Stimulated activated CD4-positive, alpha-beta T cell treated with anti-CD3 and anti-CD28 coated beads, Interleukin-12 subunit alpha, Interleukin-12 subunit beta, amount 100 ng/mL, for 48 hours (primary cell): ENCODE measurements at regions not wholly inside any gene's neighbourhood (a gene's known extent, or its start where the extent isn't known, plus 50 kb on each side); places are given as distances from the start of the nearest gene placed in this dataset.
A peak's percentile ranks its signal among the peaks of the same experiment; 100 is the strongest.

Experiments used
- DNase-seq, 3 donors: peaks; one replicate each; pipeline ENCODE4 v3.0.0-alpha.2; 2020; ENCODE audit warnings: low read depth in 2 of 3, low spot score in 1 of 3

DNA sequence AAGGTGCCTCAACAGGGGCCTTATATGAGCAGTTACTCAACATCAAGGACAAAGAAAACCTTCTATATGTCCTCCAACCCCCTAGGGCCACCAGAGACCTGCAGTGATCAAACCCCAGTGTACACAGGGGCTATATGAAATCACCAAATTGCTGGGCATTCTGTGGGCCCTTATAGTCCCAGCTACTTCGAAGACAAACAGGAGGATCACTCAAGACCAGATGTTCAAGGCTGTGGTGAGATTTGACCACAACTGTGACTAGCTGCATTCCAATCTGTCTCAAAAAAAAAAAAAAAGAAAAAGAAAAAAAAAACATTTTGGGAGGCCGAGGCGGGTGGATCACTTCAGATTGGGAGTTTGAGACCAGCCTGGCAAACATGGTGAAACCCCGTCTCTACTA, 51.0 kb upstream of the PRB2 start:
- DNase-seq = no peak

DNA sequence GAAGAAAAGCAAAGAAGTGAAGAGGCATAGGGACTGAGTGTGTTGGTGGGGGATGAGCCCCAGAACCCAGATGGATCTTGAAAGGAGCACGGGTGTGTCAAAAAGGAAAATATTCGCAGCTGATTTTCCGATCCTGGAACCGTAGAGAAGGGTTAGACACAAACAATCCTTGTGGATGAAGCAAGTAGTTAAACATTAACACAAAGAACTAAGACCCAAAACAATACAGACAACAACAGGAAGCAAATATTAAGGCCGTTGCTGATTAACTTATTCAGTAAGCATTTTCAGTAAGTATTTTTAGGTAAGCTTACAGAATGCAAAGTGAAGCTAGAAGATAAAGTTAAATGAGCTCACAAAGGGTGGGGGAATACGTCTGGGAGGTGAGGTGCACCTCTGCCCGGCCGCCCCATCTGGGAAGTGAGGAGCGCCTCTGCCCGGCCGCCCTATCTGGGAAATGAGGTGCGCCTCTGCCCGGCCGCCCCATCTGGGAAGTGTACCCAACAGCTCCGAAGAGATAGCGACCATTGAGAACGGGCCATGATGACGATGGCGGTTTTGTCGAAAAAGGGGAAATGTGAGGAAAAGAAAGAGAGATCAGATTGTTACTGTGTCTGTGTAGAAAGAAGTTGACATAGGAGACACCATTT, 62.8 kb upstream of the PRB2 start:
- no peak for DNase-seq

GRCh38 chr12:11460343-11461023, 65.1 kb upstream of the PRB2 start:
- DNase-seq = no peak

DNA sequence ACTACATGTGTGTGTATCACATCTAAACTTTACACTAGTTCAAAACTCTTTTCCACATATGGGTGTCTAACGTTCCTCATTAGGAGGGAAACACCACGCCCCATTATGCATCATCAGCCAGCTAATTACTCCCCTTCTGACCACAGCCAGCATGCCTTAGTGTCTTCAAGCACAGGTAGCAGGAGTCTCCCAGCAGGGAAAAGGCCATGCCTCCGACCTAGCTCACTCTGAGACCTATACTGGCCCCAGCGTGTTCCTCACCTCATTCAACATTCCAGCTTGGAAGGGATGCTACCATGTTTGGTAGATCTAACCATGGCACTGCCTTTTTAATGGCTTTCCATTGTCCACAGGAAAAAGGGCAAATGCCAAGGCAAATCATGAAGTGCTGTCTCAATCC, 66.1 kb upstream of the PRB2 start:
- DNase-seq = no peak

GRCh38 chr12:11477110-11477509, 81.7 kb upstream of the PRB2 start:
- no peak for DNase-seq

DNA sequence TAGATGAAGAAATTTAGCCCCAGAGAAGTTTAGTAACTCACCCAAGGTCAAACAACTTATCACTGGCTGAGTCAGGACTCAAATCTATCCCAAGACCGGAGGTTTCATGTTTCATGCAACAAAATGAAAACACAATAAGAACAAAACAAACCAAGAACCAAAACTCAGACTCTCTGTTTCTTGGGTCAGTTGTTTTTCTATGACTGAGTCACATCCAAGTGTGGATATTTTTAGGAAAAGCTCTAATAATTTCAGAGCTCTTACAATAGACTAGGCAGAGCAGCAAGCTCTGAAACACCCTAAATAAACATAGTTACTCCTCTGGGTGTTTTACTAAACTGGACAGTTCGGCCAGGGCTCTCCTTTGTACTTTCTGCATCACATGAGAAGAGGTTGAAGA, 87.6 kb upstream of the PRB2 start:
- DNase-seq = no peak

DNA sequence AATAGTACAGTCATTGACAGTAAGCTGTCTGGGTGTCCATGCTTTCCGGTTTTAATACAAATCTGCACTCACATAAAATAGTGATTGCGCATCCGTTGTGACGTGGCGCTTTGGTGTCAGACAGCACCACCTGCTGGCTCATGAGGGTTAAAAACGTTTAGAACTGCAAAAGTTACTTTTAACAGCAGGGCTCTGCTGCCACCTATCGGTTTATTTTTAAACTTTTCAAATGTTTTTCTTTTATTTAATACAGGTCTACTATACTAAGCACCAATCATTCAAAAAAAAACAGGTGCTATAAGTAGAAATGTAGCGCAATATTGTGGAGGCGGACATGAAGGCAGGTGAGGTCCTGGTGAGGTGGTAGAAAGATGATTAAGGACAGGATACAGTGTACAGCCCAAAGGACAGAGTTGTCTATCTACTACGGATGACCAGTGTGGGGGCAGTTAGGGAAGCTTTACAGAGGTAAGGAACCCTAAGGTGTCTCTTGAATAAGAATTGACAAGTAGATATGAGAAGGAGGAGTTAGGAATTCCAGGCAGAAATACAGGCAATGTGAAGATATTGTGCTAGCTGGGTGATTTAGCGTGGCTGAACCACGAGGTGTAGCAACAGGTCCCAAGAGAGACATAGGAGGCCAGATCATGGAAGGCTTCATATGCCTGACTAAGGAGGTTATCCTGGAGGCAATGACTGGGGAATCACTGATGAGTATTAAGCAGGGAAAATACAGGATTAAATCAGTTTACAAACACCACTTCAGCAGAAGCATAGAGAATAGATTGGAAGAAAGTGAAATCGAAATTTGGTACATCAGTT, 91.5 kb upstream of the PRB2 start:
- peak; percentile 64 to 81 (median 70) for DNase-seq

DNA sequence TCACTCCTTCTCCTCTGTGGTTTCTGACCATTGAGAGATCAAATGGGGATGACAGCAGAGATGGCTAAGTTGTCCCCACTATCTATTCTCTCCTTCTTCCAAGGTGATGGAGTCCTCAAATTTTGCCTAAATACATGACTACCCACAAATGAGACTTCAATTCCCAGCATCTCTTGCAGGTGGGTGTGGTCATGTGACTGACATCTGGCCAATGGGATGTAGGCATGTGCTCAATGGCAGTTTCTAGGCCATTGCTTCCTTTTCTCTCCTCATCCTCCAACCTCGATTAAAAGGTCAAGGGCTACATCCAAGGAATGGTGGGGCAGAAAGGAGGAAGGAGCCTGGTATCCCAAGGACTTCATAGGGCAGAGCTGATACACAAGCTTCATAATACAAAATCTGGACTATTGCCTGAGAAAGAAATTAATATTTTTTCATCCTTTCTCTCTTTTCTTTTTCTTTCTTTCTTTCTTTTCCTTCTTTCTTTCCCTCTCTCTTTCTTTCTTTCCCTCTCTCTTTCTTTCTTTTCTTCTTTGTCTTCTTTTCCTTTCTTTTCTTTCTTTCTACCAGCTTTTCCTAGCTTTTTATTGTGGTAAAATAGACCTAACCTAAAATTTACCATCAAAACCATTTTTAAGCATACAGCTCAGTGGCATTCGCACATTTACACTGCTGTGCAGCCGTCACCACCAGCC, 100.9 kb upstream of the PRB2 start:
- DNase-seq = no peak

DNA sequence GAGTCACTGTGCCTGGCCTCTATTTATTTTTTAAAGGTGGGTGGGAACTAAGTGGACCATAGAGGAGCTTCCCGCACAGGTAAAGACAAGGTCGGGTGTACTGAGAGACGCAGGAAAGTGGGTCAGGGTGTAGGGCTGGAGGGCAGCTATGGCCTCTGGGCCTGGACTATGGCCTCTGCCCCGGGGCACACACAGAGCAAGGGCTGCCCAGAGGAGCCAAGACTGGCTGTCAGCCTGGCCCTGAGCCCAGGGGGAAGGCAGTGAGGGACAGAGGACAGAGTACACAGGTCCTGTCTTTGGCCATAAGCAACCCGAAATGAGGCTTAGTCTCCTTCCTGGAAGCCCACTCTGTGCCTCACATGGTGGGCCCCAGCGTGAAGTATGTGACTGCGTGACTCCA, 102.1 kb upstream of the PRB2 start:
- DNase-seq = no peak

DNA sequence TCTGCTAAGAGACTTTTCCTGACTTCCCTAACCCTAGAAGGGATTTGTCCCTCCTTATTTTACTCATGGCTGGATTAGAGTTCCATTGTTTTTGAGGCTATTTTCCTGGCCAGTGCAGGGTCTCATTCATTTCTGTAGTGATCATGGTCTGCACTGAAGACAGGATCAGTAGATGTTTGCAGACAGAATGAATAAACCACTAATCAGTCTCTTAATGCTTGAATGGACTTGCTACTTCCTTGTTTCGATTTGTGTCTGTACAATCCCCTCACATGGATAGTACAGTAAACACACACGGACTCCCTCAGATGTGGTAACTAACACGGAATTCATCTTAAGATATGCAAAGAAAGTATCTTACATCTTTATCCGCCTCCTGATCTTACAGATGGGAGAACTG, 102.6 kb upstream of the PRB2 start:
- no peak for DNase-seq

GRCh38 chr12:11498574-11498973, 103.2 kb upstream of the PRB2 start:
- peak in 1 of 3 donors; percentile 2 for DNase-seq

GRCh38 chr12:11499806-11500187, 104.4 kb upstream of the PRB2 start:
- DNase-seq = no peak

GRCh38 chr12:11500188-11500860, 105.0 kb upstream of the PRB2 start:
- DNase-seq = peak; percentile 62 to 80 (median 69)

DNA sequence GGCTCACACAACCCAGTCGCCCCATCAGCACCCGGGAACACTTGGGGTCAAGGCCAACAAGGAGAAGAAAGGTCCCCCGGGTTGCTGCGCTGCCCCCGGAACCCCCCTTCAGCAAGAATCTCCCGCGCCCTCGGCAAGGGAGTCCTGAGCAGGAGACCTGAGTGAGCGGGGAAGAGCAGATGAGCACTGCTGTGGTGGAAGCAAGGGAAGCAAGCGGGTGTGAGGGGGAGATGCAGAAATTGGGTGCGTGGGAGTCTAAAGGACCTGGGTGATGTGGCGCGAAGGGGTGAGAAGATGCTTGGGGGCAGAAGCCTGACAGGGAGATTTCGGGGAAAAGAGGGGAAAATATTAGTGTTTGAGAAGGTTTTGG, 105.5 kb upstream of the PRB2 start:
- no peak for DNase-seq

GRCh38 chr12:11508699-11509098, 113.3 kb upstream of the PRB2 start:
- DNase-seq = no peak

DNA sequence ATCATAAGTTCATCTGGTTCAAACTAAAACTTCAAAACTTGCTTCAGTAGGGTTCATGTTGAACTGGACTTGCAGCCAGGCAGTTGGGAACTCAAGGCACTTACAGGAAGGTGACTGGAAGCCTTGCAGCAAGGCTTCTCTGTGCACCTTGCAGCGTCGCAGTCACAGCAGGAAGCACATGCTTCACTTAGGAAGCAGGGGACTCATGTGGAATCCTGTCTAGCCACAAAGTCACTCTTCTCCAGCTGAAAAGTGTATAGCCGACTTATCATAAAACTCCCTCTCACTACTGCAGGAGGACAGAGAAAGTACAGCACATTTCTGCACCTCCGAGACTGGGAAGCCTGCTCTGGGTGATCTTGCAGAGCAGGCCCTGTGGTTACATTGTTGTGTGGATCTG, 114.0 kb upstream of the PRB2 start:
- DNase-seq = no peak

- DNase-seq = no peak
These were observed 115.3 kb upstream of the PRB2 start for GRCh38 chr12:11510671-11511070.

- no peak for DNase-seq
These were observed 117.9 kb upstream of the PRB2 start for GRCh38 chr12:11513288-11513687.

DNA sequence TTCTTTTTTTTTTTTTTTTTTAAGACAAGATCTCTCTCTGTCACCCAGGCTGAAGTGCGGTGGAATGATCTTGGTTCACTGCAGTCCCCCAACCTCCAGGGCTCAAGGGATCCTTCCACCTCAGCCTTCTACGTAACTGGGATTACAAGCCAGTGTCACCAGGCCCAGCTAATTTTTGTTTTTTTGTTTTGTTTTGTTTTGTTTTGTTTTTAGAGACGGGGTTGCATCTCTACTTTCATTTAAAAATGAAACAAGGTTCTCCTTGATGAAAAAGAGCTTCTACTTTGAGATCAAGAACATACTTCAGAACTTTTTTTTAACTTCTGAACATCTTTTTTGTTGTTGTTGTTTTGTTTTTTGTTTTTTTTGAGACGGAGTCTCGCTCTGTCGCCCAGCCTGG, 121.7 kb upstream of the PRB2 start:
- DNase-seq = no peak

- DNase-seq = no peak
These were observed 125.0 kb upstream of the ETV6 start for GRCh38 chr12:11524446-11524845.

DNA sequence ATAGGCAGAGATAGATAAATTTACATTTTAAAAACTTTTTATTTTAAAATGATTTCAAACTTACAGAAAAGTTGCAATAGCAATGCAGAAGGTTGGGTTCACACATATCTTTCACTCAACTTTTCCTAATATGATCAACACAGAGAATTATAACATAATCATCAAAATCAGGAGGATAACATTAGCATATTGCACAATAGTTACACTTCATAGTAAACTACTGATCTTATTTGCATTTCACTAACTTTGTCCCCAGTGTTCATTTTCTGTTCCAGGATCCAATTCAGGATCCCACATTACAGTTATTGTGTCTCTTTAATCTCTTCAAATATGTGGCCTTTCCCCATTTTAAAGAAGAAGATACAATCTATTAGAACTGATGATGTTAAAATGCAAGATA, 115.4 kb upstream of the ETV6 start:
- DNase-seq = no peak
